GM12875 (cell line): ENCODE measurements at regions not wholly inside any gene's neighbourhood (a gene's known extent, or its start where the extent isn't known, plus 50 kb on each side); places are given as distances from the start of the nearest gene placed in this dataset.

ENCODE experiments used
- H3K4me3 ChIP-seq: one replicate; pipeline ENCODE4 v1.5.1; 2011; ENCODE audit warnings: low read depth, low read length, control low read depth
- CTCF ChIP-seq: IDR thresholded peaks from 2 replicates; pipeline ENCODE4 v1.5.1; 2011; ENCODE audit warnings: low read depth, mild to moderate bottlenecking, control low read depth, inconsistent platforms, low read length, moderate library complexity, borderline replicate concordance; ENCODE audit not compliant: insufficient read depth

GRCh38 chr5:5919411-5919810 lies 458.9 kb downstream of the MED10 start:
- no peak for TF ChIP-seq CTCF
- H3K4me3 ChIP-seq = no peak overlapping the region

GRCh38 chr5:5906778-5907177 lies 471.6 kb downstream of the MED10 start:
- TF ChIP-seq CTCF = no peak
- no peak overlapping the region for H3K4me3 ChIP-seq

- no peak overlapping the region for H3K4me3 ChIP-seq
- no peak for TF ChIP-seq CTCF
Observed at GRCh38 chr5:5905186-5905585, 473.2 kb downstream of the MED10 start.

- no peak for TF ChIP-seq CTCF
- H3K4me3 ChIP-seq = no peak overlapping the region
Observed at GRCh38 chr5:5904113-5904512, 474.2 kb downstream of the MED10 start.

GRCh38 chr5:5902678-5903646 lies 475.4 kb downstream of the MED10 start:
- no peak overlapping the region for H3K4me3 ChIP-seq
- TF ChIP-seq CTCF = no peak

- no peak for TF ChIP-seq CTCF
- no peak overlapping the region for H3K4me3 ChIP-seq
Observed at GRCh38 chr5:5900350-5900749, 477.9 kb downstream of the ICE1 start.

- TF ChIP-seq CTCF = no peak
- H3K4me3 ChIP-seq = no peak overlapping the region
Observed at GRCh38 chr5:5899716-5900115, 477.2 kb downstream of the ICE1 start.
